Testis (tissue), 2 donors: ENCODE measurements at regions not wholly inside any gene's neighbourhood (a gene's known extent, or its start where the extent isn't known, plus 50 kb on each side); places are given as distances from the start of the nearest gene placed in this dataset.
A peak's percentile ranks its signal among the peaks of the same experiment; 100 is the strongest.

Experiments
- DNase-seq: peaks from one replicate; pipeline ENCODE4 v3.0.0-alpha.2; 2019
- H3K27ac ChIP-seq, 2 donors: fragments of 200-600 bp; sonication (generic); one replicate each; pipeline ENCODE4 v1.5.1; 2019
- H3K27me3 ChIP-seq: fragments of 200-600 bp; sonication (generic); one replicate; pipeline ENCODE4 v1.5.1; 2019
- H3K36me3 ChIP-seq: fragments of 200-600 bp; sonication (generic); one replicate; pipeline ENCODE4 v1.5.1; 2017; ENCODE audit warnings: low read depth; ENCODE audit errors: missing control alignments
- H3K4me1 ChIP-seq: fragments of 200-600 bp; sonication (generic); one replicate; pipeline ENCODE4 v1.5.1; 2019
- H3K4me3 ChIP-seq, 2 donors: fragments of 200-600 bp; sonication (generic); one replicate each; pipeline ENCODE4 v1.5.1; 2017 to 2019
- H3K9me3 ChIP-seq: fragments of 200-600 bp; sonication (generic); one replicate; pipeline ENCODE4 v1.5.1; 2017
- POLR2A ChIP-seq: fragments of 450-650 bp; IDR thresholded peaks from one replicate; pipeline ENCODE4 v1.6.1; 2017; ENCODE audit warnings: antibody characterized with exemption, mild to moderate bottlenecking, moderate library complexity
- WGBS, 2 donors: methylation state at CpG; one replicate each; pipeline ENCODE4 v1.1.5; 2018; 5-methylcytosine and 5-hydroxymethylcytosine counted together
- intact Hi-C: fragments of 100-400 bp; cut with DNase I; formaldehyde crosslinking; loops from one replicate; pipeline ENCODE4 v1.15.1; 2023; ENCODE audit warnings: low total_unique reads
- TF ChIP-seq, protein P1 (sequence below), 3 experiments: fragments of 450-650 bp in 2 of 3; fragments of 200-600 bp in 1 of 3; sonication (generic) in 1 of 3; IDR thresholded peaks; one replicate each; pipeline ENCODE4 v1.5.1; 2016 to 2019; ENCODE audit warnings: antibody characterized with exemption in 3 of 3, mild to moderate bottlenecking in 2 of 3, moderate library complexity in 1 of 3

DNA sequence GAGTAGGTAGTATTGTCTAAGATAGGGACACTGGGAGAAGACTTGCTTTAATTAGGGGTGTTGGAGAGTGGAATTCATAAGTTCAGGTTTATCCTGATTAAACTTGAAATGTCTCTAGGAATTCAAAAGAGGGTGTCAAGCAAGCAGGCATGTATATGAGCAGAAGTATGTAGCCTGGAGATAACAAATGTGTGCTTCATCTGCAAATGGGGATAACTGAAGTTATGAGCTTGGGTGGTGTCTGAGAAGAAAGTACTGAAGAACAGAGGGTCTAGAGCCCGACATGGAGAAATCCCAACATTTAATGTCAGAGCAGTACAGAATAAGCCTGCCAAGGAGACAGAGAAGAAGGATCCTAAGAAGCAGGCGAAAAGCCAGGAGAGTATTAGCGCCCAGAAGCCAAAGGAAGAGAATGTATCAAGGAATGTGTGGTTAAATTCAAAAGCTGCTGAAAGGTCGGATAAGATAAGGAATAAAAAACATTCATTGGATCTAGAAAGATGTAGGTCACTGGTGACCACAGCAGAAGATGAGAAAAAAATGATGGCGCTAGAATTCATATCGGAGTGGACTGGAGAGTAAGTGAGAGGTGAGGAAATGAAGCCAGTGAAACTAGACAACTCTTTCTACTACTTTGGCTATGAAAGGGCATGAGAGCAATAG, 401.5 kb upstream of the PIK3R1 start:
- Histone ChIP-seq H3K27me3 (no peaks in the 10 kb centered on the region), H3K36me3 (no peaks in the 10 kb centered on the region), H3K27ac (peak overlapping the region in 1 of 2 donors; percentile 70), H3K4me1 (peaks cover 33% of the 10 kb centered on the region), H3K9me3 (no peaks in the 10 kb centered on the region), H3K4me3 (no peak overlapping the region)
- intact Hi-C loops = no loop called here
- 41 to 47% methylated on average over 6 of the region's 6 CpGs for WGBS, 2 donors
- TF ChIP-seq, protein P1, sequence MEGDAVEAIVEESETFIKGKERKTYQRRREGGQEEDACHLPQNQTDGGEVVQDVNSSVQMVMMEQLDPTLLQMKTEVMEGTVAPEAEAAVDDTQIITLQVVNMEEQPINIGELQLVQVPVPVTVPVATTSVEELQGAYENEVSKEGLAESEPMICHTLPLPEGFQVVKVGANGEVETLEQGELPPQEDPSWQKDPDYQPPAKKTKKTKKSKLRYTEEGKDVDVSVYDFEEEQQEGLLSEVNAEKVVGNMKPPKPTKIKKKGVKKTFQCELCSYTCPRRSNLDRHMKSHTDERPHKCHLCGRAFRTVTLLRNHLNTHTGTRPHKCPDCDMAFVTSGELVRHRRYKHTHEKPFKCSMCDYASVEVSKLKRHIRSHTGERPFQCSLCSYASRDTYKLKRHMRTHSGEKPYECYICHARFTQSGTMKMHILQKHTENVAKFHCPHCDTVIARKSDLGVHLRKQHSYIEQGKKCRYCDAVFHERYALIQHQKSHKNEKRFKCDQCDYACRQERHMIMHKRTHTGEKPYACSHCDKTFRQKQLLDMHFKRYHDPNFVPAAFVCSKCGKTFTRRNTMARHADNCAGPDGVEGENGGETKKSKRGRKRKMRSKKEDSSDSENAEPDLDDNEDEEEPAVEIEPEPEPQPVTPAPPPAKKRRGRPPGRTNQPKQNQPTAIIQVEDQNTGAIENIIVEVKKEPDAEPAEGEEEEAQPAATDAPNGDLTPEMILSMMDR (IDR thresholded peaks at IDR 0.05) = no peak
- no peak for TF ChIP-seq POLR2A
- DNase-seq = no peak

- TF ChIP-seq POLR2A = no peak
- TF ChIP-seq, protein P1 (IDR thresholded peaks at IDR 0.05) = no peak
- H3K9me3 ChIP-seq = no peaks in the 10 kb centered on the region
- H3K27ac ChIP-seq = no peak overlapping the region
- 79 to 82% methylated on average over 5 of the region's 5 CpGs for WGBS, 2 donors
- peaks cover 19% of the 10 kb centered on the region for H3K4me1 ChIP-seq
- no peak overlapping the region for H3K4me3 ChIP-seq
- no peak for DNase-seq
- H3K36me3 ChIP-seq = no peaks in the 10 kb centered on the region
- intact Hi-C loops = loop anchor here (10.0 kb wide), 1 partner anchor 545 kb away; no protein-coding TSS in a partner anchor
- H3K27me3 ChIP-seq = no peaks in the 10 kb centered on the region
Observed at GRCh38 chr5:67809589-67809988, 406.0 kb upstream of the PIK3R1 start.

DNA sequence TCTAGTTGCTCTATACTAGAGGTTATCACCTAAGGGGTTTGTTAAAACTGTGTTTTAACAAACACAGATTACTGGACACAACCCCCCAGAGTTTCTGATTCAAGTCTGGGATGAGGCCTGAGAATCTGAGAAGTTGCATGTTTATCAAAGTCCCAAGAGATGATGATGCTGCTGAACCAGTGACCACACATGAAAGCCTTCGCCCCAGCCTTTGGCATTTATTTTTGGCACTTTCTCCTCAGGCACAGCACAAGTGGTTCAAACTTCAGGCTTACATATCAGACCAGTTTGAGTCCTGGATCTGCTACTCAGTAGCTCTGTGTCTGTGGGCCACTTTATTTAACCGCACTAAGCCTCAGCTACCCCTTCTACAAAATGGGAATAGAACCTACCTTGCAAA, 407.2 kb upstream of the PIK3R1 start:
- H3K4me1 ChIP-seq = peaks cover 10% of the 10 kb centered on the region
- no peaks in the 10 kb centered on the region for H3K27me3 ChIP-seq
- no peak overlapping the region for H3K4me3 ChIP-seq
- no peak for DNase-seq
- no peaks in the 10 kb centered on the region for H3K9me3 ChIP-seq
- H3K27ac ChIP-seq = no peak overlapping the region
- intact Hi-C loops = loop anchor here (10.0 kb wide), 1 partner anchor 544 kb away; no protein-coding TSS in a partner anchor
- H3K36me3 ChIP-seq = no peaks in the 10 kb centered on the region
- WGBS, 2 donors = 91% methylated on average over 2 of the region's 2 CpGs
- no peak for TF ChIP-seq POLR2A
- TF ChIP-seq, protein P1 (IDR thresholded peaks at IDR 0.05) = no peak

DNA sequence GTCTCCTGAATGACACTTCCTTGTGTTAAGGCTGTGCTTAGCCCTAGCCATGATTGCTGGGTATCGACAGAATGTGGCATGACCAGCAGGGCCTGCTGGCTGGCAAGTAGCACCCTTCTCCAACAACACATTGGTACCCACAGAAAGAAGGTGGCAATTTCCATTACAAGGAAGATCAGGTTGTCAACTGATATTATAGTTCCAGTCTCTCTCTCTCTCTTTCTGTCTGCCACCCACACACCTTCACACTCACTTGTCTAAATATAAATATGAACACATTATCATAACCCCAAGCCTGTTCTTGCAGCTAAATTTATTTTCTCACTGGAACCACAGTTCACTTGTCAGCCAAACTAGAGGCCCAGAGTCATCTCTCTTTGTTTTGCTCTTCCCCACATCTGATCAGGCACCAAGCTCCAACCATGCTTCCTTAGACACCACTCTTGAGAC, 408.1 kb upstream of the PIK3R1 start:
- Histone ChIP-seq H3K9me3 (no peaks in the 10 kb centered on the region), H3K4me3 (no peak overlapping the region), H3K27ac (peak overlapping the region in 1 of 2 donors; percentile 34), H3K36me3 (no peaks in the 10 kb centered on the region), H3K4me1 (peaks cover 10% of the 10 kb centered on the region), H3K27me3 (no peaks in the 10 kb centered on the region)
- DNase-seq = no peak
- WGBS, 2 donors = 90 to 91% methylated on average over 1 of the region's 1 CpG
- TF ChIP-seq, protein P1 (IDR thresholded peaks at IDR 0.05) = no peak
- no peak for TF ChIP-seq POLR2A
- intact Hi-C loops = loop anchor here (10.0 kb wide), 1 partner anchor 543 kb away; no protein-coding TSS in a partner anchor
